GM12878 (cell line): ENCODE measurements at regions not wholly inside any gene's neighbourhood (a gene's known extent, or its start where the extent isn't known, plus 50 kb on each side); places are given as distances from the start of the nearest gene placed in this dataset.

Experiments
- BHLHE40 ChIP-seq, 2 experiments: fragments of 450-650 bp in 1 of 2; IDR thresholded peaks; 2 replicates each; pipeline ENCODE4 v1.6.1; 2011 to 2017; ENCODE audit warnings: low read depth in 2 of 2, borderline replicate concordance in 1 of 2, improper control_type of control experiment in 1 of 2, low read length in 1 of 2, mild to moderate bottlenecking in 1 of 2
- E4F1 ChIP-seq: fragments of 450-650 bp; IDR thresholded peaks from 2 replicates; pipeline ENCODE4 v1.6.1; 2018; ENCODE audit warnings: borderline replicate concordance, mild to moderate bottlenecking; ENCODE audit not compliant: partially characterized antibody
- EP300 ChIP-seq, 2 experiments: fragments of 150-350 bp in 1 of 2; IDR thresholded peaks; 2 replicates each; pipeline ENCODE4 v1.6.1; 2011 to 2012; ENCODE audit warnings: low read depth in 2 of 2, low read length in 2 of 2, borderline replicate concordance in 1 of 2, improper control_type of control experiment in 1 of 2, inconsistent platforms in 1 of 2; ENCODE audit not compliant: control insufficient read depth in 1 of 2
- LARP7 ChIP-seq: fragments of 450-650 bp; IDR thresholded peaks from 2 replicates; pipeline ENCODE4 v1.6.1; 2017; ENCODE audit warnings: mild to moderate bottlenecking
- MTA2 ChIP-seq: fragments of 450-650 bp; IDR thresholded peaks from 2 replicates; pipeline ENCODE4 v1.6.1; 2016; ENCODE audit warnings: low read depth, mild to moderate bottlenecking, moderate library complexity
- MTA3 ChIP-seq: IDR thresholded peaks from 2 replicates; pipeline ENCODE4 v1.6.1; 2012; ENCODE audit warnings: low read length, inconsistent platforms, borderline replicate concordance
- PKNOX1 ChIP-seq: fragments of 450-650 bp; IDR thresholded peaks from 2 replicates; pipeline ENCODE4 v1.6.1; 2016; ENCODE audit warnings: mild to moderate bottlenecking
- POLR2A ChIP-seq: IDR thresholded peaks from 2 replicates; pipeline ENCODE4 v1.6.1; 2011; ENCODE audit warnings: low read depth, mild to moderate bottlenecking, low read length
- ZBTB33 ChIP-seq: fragments of 450-650 bp; IDR thresholded peaks from 2 replicates; pipeline ENCODE4 v1.6.1; 2017; ENCODE audit warnings: mild to moderate bottlenecking

GRCh38 chr22:22714600-22715335 lies 70.4 kb downstream of the GGTLC2 start (continued):
- no peak for TF ChIP-seq PKNOX1
- TF ChIP-seq MTA3 = no peak
- TF ChIP-seq BHLHE40 (IDR thresholded peaks at IDR 0.05; ENCODE audit: borderline replicate concordance in 1 of 2, low read depth in 2 of 2, low read length in 1 of 2) = peak; percentile 15 to 48; a peak in 2 of 4 replicates
- TF ChIP-seq E4F1 = no peak
- TF ChIP-seq POLR2A = no peak
- TF ChIP-seq LARP7 = no peak
- 0 out of 4 replicates have a peak, but pooled peaks of 1 of the 2 experiments have one; percentile 57 for TF ChIP-seq EP300 (IDR thresholded peaks at IDR 0.05; ENCODE audit: borderline replicate concordance in 1 of 2, control insufficient read depth in 1 of 2, low read depth in 2 of 2, low read length in 2 of 2)
- TF ChIP-seq ZBTB33 = no peak
- TF ChIP-seq MTA2 = peak; percentile 28; the same call in 1 of the 2 replicates
